Esophagus (tissue), 2 donors: ENCODE measurements at regions not wholly inside any gene's neighbourhood (a gene's known extent, or its start where the extent isn't known, plus 50 kb on each side); places are given as distances from the start of the nearest gene placed in this dataset.

Source experiments
- H3K27ac ChIP-seq, 2 donors: one replicate each; pipeline ENCODE4 v1.5.1; 2013; ENCODE audit warnings: low read depth in 2 of 2, mild to moderate bottlenecking in 2 of 2, inconsistent platforms in 1 of 2, low read length in 1 of 2, moderate library complexity in 1 of 2
- H3K27me3 ChIP-seq, 2 donors: one replicate each; pipeline ENCODE4 v1.6.1; 2013; ENCODE audit warnings: low read length in 2 of 2, control low read depth in 1 of 2, mild to moderate bottlenecking in 1 of 2; ENCODE audit not compliant: insufficient read depth in 2 of 2, control insufficient read depth in 1 of 2
- H3K36me3 ChIP-seq, 2 donors: one replicate each; pipeline ENCODE4 v1.6.1; 2013; ENCODE audit warnings: low read length in 1 of 2; ENCODE audit not compliant: control insufficient read depth in 2 of 2, insufficient read depth in 2 of 2
- H3K4me1 ChIP-seq, 2 donors: one replicate each; pipeline ENCODE4 v1.6.1; 2013; ENCODE audit warnings: low read length in 1 of 2; ENCODE audit not compliant: control insufficient read depth in 2 of 2, insufficient read depth in 2 of 2
- H3K4me3 ChIP-seq, 2 donors: one replicate each; pipeline ENCODE4 v1.5.1; 2013; ENCODE audit warnings: low read length in 2 of 2, mild to moderate bottlenecking in 2 of 2, low read depth in 1 of 2, moderate library complexity in 1 of 2
- H3K9me3 ChIP-seq, 2 donors: one replicate each; pipeline ENCODE4 v1.6.1; 2013; ENCODE audit warnings: mild to moderate bottlenecking in 2 of 2, low read depth in 1 of 2, low read length in 1 of 2, moderate library complexity in 1 of 2; ENCODE audit not compliant: control insufficient read depth in 2 of 2, insufficient read depth in 1 of 2
- WGBS, 2 donors: extraction: QIAGEN DNeasy Blood & Tissue Kit; methylation state at CpG; one replicate each; pipeline ENCODE4 v1.1.7; 2013; 5-methylcytosine and 5-hydroxymethylcytosine counted together
- donor health status: healthy with polysubstance abuse.
- donor health status: Bipolar disorder and iron deficiency.

GRCh38 chr17:53979991-53980390 is 157.3 kb downstream of the KIF2B start:
- Histone ChIP-seq H3K9me3 (peaks cover 0 to 2% of the 10 kb centered on the region in 2 donors), H3K27ac (no peak overlapping the region), H3K4me3 (no peak overlapping the region), H3K4me1 (no peaks in the 10 kb centered on the region), H3K27me3 (no peaks in the 10 kb centered on the region), H3K36me3 (no peaks in the 10 kb centered on the region)
- 46 to 51% methylated on average over 5 of the region's 5 CpGs for WGBS, 2 donors

GRCh38 chr17:53996131-53996530 is 173.4 kb downstream of the KIF2B start:
- no peak overlapping the region for H3K27ac ChIP-seq
- WGBS, 2 donors = 74 to 80% methylated on average over 2 of the region's 2 CpGs
- H3K27me3 ChIP-seq = no peaks in the 10 kb centered on the region
- H3K9me3 ChIP-seq = no peaks in the 10 kb centered on the region
- no peaks in the 10 kb centered on the region for H3K36me3 ChIP-seq
- H3K4me1 ChIP-seq = no peaks in the 10 kb centered on the region
- no peak overlapping the region for H3K4me3 ChIP-seq

GRCh38 chr17:53996890-53997289 is 174.2 kb downstream of the KIF2B start:
- Histone ChIP-seq H3K27me3 (no peaks in the 10 kb centered on the region), H3K4me3 (no peak overlapping the region), H3K9me3 (no peaks in the 10 kb centered on the region), H3K4me1 (no peaks in the 10 kb centered on the region), H3K36me3 (no peaks in the 10 kb centered on the region), H3K27ac (no peak overlapping the region)

- Histone ChIP-seq H3K4me3 (no peak overlapping the region), H3K36me3 (no peaks in the 10 kb centered on the region), H3K27ac (no peak overlapping the region), H3K27me3 (no peaks in the 10 kb centered on the region), H3K4me1 (no peaks in the 10 kb centered on the region), H3K9me3 (no peaks in the 10 kb centered on the region)
- WGBS, 2 donors = 69 to 81% methylated on average over 2 of the region's 2 CpGs
Observed at GRCh38 chr17:54007855-54008254, 185.1 kb downstream of the KIF2B start.

GRCh38 chr17:54009502-54009901 is 186.8 kb downstream of the KIF2B start:
- no peaks in the 10 kb centered on the region for H3K36me3 ChIP-seq
- H3K27ac ChIP-seq = no peak overlapping the region
- H3K9me3 ChIP-seq = no peaks in the 10 kb centered on the region
- 40 to 57% methylated on average over 4 of the region's 4 CpGs for WGBS, 2 donors
- H3K4me1 ChIP-seq = no peaks in the 10 kb centered on the region
- no peaks in the 10 kb centered on the region for H3K27me3 ChIP-seq
- H3K4me3 ChIP-seq = no peak overlapping the region

- Histone ChIP-seq H3K36me3 (no peaks in the 10 kb centered on the region), H3K27me3 (no peaks in the 10 kb centered on the region), H3K9me3 (peaks cover 3% of the 10 kb centered on the region in 2 donors), H3K4me3 (no peak overlapping the region), H3K27ac (no peak overlapping the region), H3K4me1 (no peaks in the 10 kb centered on the region)
- 64 to 71% methylated on average over 2 of the region's 2 CpGs for WGBS, 2 donors
Observed at GRCh38 chr17:54013072-54013471, 190.3 kb downstream of the KIF2B start.

GRCh38 chr17:54015734-54016133 is 193.0 kb downstream of the KIF2B start:
- H3K36me3 ChIP-seq = no peaks in the 10 kb centered on the region
- no peak overlapping the region for H3K27ac ChIP-seq
- H3K4me3 ChIP-seq = no peak overlapping the region
- H3K4me1 ChIP-seq = no peaks in the 10 kb centered on the region
- 68 to 79% methylated on average over 2 of the region's 2 CpGs for WGBS, 2 donors
- no peaks in the 10 kb centered on the region for H3K27me3 ChIP-seq
- peaks cover 3% of the 10 kb centered on the region in 2 donors for H3K9me3 ChIP-seq

- Histone ChIP-seq H3K9me3 (no peaks in the 10 kb centered on the region), H3K27ac (no peak overlapping the region), H3K27me3 (no peaks in the 10 kb centered on the region), H3K36me3 (no peaks in the 10 kb centered on the region), H3K4me3 (no peak overlapping the region), H3K4me1 (no peaks in the 10 kb centered on the region)
- 92 to 97% methylated on average over 1 of the region's 1 CpG for WGBS, 2 donors
Observed at GRCh38 chr17:54021418-54021817, 198.7 kb downstream of the KIF2B start.

- no peak overlapping the region for H3K4me3 ChIP-seq
- no peaks in the 10 kb centered on the region for H3K27me3 ChIP-seq
- H3K27ac ChIP-seq = no peak overlapping the region
- no peaks in the 10 kb centered on the region for H3K36me3 ChIP-seq
- peaks cover 0 to 2% of the 10 kb centered on the region in 2 donors for H3K4me1 ChIP-seq
- H3K9me3 ChIP-seq = peaks cover 4 to 5% of the 10 kb centered on the region in 2 donors
Observed at GRCh38 chr17:54028986-54029580, 206.4 kb downstream of the KIF2B start.

- H3K27ac ChIP-seq = no peak overlapping the region
- no peaks in the 10 kb centered on the region for H3K36me3 ChIP-seq
- no peaks in the 10 kb centered on the region for H3K27me3 ChIP-seq
- WGBS, 2 donors = 77 to 79% methylated on average over 5 of the region's 5 CpGs
- peaks cover 4 to 5% of the 10 kb centered on the region in 2 donors for H3K9me3 ChIP-seq
- H3K4me3 ChIP-seq = no peak overlapping the region
- H3K4me1 ChIP-seq = peaks cover 0 to 2% of the 10 kb centered on the region in 2 donors
Observed at GRCh38 chr17:54029986-54030385, 207.3 kb downstream of the KIF2B start.
